Progenitor cell of endocrine pancreas (in vitro differentiated cells): ENCODE measurements at regions not wholly inside any gene's neighbourhood (a gene's known extent, or its start where the extent isn't known, plus 50 kb on each side); places are given as distances from the start of the nearest gene placed in this dataset.

Experiments
- DNase-seq: peaks from one replicate; pipeline ENCODE4 v3.0.0; 2021; ENCODE audit warnings: low spot score; ENCODE audit not compliant: unreplicated experiment
- H3K27ac Mint-ChIP-seq: 2 replicates; pipeline ENCODE4 v1.8.0; 2021; ENCODE audit warnings: mild to moderate bottlenecking, moderate library complexity, mixed read lengths
- H3K27me3 Mint-ChIP-seq: 2 replicates; pipeline ENCODE4 v1.8.0; 2021; ENCODE audit warnings: mixed read lengths
- H3K36me3 Mint-ChIP-seq: 2 replicates; pipeline ENCODE4 v1.8.0; 2022; ENCODE audit warnings: mixed read lengths; ENCODE audit not compliant: insufficient read depth
- H3K4me1 Mint-ChIP-seq: 2 replicates; pipeline ENCODE4 v1.8.0; 2021; ENCODE audit warnings: low read depth, mixed read lengths
- H3K4me3 Mint-ChIP-seq: 2 replicates; pipeline ENCODE4 v1.8.0; 2021; ENCODE audit warnings: low read depth, mild to moderate bottlenecking, moderate library complexity, mixed read lengths
- H3K9me3 Mint-ChIP-seq: 2 replicates; pipeline ENCODE4 v1.8.0; 2021; ENCODE audit warnings: low read depth, mixed read lengths
- TF ChIP-seq, protein P1 (sequence below): fragments of 200-600 bp; sonication (generic); IDR thresholded peaks from one replicate; pipeline ENCODE4 v1.5.0; 2021; ENCODE audit warnings: antibody characterized with exemption, mild to moderate bottlenecking; ENCODE audit not compliant: unreplicated experiment

GRCh38 chr11:95711945-95712221 is 77.7 kb downstream of the FAM76B start:
- Mint-ChIP-seq H3K4me3 (no peak overlapping the region), H3K4me1 (peaks cover 17% of the 10 kb centered on the region), H3K36me3 (no peaks in the 10 kb centered on the region), H3K9me3 (no peaks in the 10 kb centered on the region), H3K27ac (no peak overlapping the region), H3K27me3 (peaks cover 5% of the 10 kb centered on the region)
- no peak for DNase-seq
- TF ChIP-seq, protein P1, sequence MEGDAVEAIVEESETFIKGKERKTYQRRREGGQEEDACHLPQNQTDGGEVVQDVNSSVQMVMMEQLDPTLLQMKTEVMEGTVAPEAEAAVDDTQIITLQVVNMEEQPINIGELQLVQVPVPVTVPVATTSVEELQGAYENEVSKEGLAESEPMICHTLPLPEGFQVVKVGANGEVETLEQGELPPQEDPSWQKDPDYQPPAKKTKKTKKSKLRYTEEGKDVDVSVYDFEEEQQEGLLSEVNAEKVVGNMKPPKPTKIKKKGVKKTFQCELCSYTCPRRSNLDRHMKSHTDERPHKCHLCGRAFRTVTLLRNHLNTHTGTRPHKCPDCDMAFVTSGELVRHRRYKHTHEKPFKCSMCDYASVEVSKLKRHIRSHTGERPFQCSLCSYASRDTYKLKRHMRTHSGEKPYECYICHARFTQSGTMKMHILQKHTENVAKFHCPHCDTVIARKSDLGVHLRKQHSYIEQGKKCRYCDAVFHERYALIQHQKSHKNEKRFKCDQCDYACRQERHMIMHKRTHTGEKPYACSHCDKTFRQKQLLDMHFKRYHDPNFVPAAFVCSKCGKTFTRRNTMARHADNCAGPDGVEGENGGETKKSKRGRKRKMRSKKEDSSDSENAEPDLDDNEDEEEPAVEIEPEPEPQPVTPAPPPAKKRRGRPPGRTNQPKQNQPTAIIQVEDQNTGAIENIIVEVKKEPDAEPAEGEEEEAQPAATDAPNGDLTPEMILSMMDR = no peak

- H3K4me3 Mint-ChIP-seq = no peak overlapping the region
- no peak overlapping the region for H3K27ac Mint-ChIP-seq
- H3K36me3 Mint-ChIP-seq = no peaks in the 10 kb centered on the region
- no peak for DNase-seq
- H3K9me3 Mint-ChIP-seq = no peaks in the 10 kb centered on the region
- TF ChIP-seq, protein P1 = no peak
- H3K27me3 Mint-ChIP-seq = peaks cover 8% of the 10 kb centered on the region
- peaks cover 17% of the 10 kb centered on the region for H3K4me1 Mint-ChIP-seq
Observed at GRCh38 chr11:95711162-95711944, 78.2 kb downstream of the FAM76B start.

DNA sequence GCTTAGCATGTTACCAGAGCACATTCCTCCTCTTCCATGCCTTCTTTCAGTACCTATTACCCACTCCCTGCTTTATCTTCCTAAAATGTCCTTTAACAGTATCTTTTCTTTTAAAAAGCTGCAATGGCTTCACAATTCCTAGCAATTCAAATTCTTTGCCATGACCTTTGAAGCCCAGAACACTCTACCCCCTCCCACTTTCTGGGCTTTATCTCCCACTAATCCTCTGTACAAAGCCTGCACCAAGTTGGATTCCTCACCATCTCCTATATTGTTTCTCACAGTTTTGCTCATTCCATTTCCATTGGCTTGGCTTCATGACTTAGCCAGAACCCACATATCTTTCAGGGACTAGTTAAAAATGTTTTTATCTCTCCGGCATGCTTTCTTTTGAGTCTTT is 80.9 kb downstream of the FAM76B start:
- H3K27ac Mint-ChIP-seq = no peak overlapping the region
- no peaks in the 10 kb centered on the region for H3K36me3 Mint-ChIP-seq
- TF ChIP-seq, protein P1 = no peak
- DNase-seq = no peak
- peaks cover 8% of the 10 kb centered on the region for H3K27me3 Mint-ChIP-seq
- H3K9me3 Mint-ChIP-seq = no peaks in the 10 kb centered on the region
- no peak overlapping the region for H3K4me3 Mint-ChIP-seq
- peaks cover 2% of the 10 kb centered on the region for H3K4me1 Mint-ChIP-seq

- Mint-ChIP-seq H3K9me3 (no peaks in the 10 kb centered on the region), H3K27me3 (peaks cover 8% of the 10 kb centered on the region), H3K4me1 (peaks cover 5% of the 10 kb centered on the region), H3K36me3 (no peaks in the 10 kb centered on the region), H3K27ac (no peak overlapping the region), H3K4me3 (no peak overlapping the region)
- no peak for DNase-seq
- TF ChIP-seq, protein P1 = no peak
Observed at GRCh38 chr11:95706974-95707387, 82.6 kb downstream of the FAM76B start.

GRCh38 chr11:95705485-95706124 is 84.0 kb downstream of the FAM76B start:
- H3K9me3 Mint-ChIP-seq = no peaks in the 10 kb centered on the region
- peaks cover 8% of the 10 kb centered on the region for H3K27me3 Mint-ChIP-seq
- peaks cover 5% of the 10 kb centered on the region for H3K4me1 Mint-ChIP-seq
- no peak overlapping the region for H3K27ac Mint-ChIP-seq
- TF ChIP-seq, protein P1 = peak; percentile 97
- DNase-seq = peak; percentile 75
- no peak overlapping the region for H3K4me3 Mint-ChIP-seq
- no peaks in the 10 kb centered on the region for H3K36me3 Mint-ChIP-seq
